ENCODE measurements at regions not wholly inside any gene's neighbourhood (a gene's known extent, or its start where the extent isn't known, plus 50 kb on each side); places are given as distances from the start of the nearest gene placed in this dataset.
"Not testable (repeated sequence)": the region's sequence is repeated elsewhere in the genome, so short reads cannot be mapped to it uniquely, and the experiment has no call there.

DNA sequence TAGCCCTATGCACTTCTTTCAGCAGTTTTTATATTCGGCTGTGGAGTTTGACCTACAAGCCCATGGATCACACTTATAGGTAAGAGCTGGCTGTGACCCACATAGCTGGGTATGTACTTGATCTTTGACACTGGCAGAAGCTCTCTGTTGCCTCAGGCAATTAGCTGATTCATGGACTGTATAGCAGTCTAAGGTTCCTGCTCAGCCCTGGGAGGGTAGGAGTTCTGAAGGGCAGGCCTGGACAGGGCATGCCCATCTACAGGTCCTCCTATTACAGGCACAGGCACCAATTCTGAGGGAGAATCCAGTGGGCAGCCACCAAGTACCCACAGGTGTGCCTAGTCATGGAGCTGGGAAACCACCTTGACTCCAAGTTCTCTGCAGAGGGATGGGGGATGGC, 301.8 kb upstream of the GALNT5 start:
- no peak for DNase-seq

DNA sequence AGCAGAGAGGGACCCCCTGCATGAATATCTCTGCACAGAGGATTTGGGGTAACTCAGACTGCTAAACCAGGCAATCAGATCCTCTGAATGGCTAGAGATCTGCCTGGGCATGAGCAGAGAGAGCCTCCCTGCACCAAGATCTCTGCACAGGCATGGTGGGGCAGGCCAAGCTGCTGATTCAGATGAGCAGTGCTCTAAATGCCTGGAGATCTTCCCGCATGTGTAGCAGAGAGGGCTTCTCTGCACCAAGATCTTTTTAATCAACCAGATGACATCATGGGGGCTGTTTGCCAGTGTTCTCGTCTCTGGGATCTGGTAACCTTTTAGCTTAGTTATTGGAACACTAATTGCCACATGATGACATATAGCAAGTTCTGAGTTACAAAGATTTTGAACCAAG, 301.3 kb upstream of the GALNT5 start:
- DNase-seq, result no peak

DNA sequence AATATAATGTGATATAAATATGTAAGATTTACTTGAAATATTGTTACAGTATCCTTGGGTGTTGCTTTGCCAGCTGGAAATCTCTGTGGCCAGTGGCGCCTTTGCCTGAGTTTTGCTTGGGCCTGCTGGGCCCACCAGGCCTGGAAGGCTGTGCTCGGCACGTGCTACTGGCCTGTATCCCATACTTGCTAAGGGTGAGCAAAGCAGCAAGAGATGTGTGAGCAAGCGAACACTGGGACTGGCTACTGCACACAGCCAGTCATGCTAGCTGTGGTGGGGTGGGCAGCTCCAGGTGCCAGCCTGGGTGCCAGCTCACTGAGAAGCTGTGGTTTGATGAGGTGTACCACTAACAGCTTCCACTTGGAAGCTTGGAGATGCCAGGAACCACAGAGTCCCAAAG, 299.1 kb upstream of the GALNT5 start:
- DNase-seq, result no peak

DNA sequence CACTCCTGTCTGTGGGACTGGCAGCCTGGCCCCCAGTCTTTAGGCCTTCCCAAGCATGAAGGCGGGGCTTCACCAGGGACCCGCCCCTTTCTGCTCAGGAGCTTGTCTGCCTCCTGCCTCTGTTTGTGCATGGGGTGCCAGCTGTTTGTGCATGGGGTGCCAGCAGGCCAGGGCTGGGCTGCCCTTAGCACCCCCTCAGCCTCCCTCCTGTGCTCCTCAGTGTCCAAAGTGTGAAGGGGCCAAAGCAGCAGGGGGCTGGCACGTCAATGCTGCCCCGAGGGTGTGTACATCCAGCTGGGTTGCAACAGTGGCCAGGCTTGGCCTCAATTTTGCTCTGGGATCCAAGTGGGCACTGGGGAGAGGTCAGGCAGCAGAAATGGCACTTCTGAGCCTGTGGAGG, 298.0 kb upstream of the GALNT5 start:
- no peak for DNase-seq

DNA sequence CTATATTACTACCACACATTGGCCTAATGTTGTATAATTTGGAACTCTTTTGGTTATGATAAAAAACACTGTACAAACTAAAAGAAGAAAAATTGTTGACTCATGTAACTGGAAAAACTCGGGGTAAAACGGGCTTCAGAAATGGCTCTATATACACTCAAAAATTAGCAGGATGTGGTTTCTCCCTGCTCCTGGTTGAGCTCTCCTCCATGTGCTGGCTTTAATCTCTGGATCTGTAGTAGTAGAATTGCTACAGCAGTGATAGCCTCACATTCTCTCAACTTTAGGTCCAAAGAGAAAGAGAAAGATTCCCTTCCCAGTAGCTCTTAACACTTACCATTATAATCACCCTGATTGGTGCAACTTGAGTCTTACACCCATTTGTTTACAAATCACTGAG, 274.9 kb upstream of the GALNT5 start:
- no peak for DNase-seq

DNA sequence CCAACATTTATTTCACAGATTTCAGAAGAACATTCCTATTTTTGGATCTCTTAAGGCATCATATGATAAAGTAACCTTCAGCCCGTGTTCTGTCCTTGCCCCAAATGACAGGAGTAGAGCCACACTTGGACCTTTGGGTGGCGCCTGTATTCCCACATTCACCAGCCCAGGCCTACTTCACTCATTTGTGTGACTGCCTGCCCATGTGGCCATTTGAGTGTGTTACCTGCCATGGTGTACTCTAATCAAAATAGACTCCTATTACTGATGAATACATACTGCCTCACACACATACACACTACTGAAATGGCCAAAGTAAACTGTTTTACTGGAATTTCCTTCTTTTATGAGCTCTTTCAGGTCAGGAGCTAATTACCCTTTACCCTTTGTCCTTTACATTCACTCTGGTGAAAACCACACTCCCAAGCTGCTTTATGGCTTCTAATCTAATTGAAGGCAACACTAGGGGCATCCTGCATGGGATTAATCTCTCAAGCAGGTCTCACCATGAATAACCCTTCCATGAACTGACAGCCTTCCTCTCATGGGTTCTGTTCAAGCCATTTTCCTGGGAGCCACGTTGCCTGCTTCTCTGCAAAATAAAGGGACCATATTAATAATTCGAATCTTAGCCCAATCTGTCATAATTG, 271.0 kb upstream of the GALNT5 start:
- DNase-seq, result no peak

DNA sequence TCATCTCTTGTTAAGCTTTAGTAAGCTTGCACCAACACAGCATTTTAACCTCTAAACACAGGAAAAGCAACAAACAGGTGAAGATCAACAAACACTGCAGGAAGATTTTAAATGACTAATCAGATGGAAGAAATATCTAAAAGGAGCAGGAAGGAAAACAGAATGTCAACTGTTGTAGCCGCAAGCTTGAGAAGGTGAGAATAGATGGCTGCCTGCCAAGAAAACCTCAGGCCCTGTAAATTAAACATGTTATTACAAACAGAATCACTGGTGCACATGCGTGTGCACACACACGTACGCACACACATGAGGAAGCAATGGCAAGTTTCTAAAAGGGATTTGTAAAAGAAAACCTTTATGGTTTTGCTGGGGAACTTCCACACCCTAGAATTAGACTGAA, 257.8 kb upstream of the GALNT5 start:
- no peak for DNase-seq

DNA sequence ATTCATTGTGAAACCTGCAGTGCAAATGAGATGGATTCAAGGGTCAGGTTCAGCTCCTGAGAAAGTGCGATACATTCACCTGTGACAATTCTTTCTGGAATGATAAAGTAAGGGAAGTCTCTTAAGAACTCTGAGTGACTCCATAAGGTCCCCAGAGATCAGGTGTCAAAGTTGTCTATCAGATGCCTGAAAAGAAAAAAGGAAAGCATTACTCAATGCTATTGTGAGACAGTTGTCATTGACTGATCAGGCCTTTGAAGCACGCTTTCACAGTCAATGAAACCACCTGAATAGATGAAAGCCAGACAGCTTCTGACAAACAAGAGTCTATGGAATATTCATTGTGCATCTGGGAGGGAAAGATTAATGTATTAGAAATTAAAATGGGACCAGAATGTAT, 252.7 kb upstream of the GALNT5 start:
- DNase-seq, result no peak

DNA sequence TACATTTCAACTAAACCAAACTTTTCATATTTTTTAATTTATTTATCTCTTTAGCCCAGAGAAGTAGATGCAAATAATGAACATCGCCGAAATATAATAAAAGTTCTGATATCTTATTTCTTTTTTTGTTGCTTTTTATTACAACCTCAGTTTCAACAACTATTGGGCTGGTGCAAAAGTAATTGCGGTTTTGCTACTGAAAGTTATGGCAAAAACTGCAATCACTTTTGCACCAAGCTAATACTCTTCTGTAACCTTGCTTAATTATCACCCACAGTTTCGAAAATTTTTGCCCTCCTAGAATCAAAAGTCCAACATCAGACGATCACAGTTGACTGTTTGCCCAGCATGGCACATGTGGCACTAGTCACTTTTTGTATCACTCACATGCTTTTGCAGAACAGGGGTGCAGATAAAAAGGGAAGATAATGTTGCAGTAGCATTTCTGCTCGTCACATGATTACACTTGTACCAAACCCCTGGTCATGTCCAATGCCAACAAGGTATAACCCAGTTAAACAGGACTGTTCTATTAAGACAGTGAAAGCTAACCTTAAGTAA, 242.4 kb upstream of the GALNT5 start:
- no peak for DNase-seq

DNA sequence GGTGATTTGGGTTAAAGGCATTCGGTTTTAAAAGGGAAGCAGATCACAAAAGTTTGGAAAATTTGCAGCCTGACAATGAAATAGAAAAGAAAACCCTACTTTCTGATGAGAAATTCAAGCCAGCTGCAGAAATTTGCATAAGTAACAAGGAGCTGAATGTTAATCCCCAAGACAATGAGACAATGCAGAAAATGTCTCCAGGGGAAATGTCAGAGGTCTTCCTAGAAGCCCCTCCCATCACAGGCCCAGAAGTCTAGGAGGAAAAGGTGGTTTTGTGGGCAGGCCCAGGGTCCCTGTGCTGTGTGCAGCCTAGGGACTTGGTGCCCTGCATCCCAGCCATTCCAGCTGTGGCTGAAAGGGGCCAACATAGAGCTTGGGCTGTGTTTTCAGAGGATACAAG, 234.2 kb upstream of the GALNT5 start:
- DNase-seq, result not testable (repeated sequence)

DNA sequence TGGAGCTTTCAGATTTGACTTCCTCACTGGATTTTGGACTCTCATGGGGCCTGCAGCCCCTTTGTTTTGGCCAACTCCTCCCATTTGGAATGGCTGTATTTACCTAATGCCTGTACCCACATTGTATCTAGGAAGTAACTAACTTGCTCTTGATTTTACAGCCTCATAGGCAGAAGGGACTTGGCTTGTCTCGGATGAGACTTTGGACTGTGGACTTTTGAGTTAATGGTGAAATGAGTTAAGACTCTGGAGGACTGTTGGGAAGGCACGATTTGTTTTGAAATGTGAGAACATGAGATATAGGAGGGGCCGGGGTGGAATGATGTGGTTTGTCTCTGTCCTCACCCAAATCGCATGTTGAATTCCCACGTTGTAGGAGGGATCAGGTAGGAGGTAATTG, 233.4 kb upstream of the GALNT5 start:
- no peak for DNase-seq

DNA sequence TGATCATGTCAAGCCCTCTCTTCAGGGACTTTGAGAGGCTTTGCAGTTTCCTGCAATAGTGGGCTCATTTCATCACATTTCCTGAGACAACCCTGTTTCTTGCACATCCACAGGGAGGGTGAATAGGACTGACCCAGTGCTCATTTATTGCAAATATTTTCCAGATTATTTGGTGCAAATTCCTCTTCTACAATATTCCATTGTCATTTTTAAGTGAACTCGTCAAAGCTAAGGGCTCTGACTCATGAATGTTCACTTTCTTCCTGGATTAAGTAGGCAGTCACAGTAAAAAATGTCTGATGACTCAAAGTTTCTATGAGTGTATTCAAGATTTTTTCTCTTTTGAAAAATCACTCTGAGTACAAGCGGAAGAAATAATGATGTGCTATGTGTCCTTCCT, 225.5 kb upstream of the GALNT5 start:
- DNase-seq, result no peak

DNA sequence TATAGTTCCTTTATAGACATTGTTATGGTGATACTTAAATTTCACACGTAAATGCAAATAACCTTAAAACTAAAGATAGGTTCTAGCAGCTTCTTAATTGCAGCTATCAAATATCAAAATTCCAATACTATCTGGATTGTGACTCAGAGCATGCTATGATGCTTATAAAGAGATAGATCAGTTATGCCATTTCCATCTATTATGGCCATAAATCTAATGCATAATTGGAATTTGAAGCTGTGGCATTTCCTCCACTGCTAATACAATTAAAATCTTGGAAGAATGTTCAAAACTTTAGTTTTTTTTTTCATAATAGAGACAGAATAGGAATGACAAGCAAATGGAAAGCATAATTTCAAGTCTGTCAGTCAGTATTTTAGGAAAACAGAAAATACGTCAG, 220.8 kb upstream of the GALNT5 start:
- DNase-seq, result no peak

DNA sequence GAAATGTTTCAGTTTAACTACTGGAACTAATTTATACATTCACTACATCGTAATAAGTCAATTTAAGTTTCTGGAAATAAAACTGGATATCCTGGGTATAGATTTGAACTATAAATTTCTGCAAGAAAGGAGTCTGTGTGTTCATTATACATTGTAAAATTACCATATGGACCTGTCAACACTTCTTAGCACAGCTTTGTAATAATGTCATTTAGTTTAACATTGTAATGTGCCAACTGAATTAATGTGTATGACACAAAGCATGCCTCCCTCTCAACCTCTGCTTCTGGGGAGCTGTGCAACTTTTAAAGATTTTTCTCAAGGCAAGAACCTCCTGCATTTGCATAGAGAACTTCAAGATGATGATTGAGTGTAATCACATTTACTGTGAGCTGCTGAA, 213.7 kb upstream of the GALNT5 start:
- no peak for DNase-seq

DNA sequence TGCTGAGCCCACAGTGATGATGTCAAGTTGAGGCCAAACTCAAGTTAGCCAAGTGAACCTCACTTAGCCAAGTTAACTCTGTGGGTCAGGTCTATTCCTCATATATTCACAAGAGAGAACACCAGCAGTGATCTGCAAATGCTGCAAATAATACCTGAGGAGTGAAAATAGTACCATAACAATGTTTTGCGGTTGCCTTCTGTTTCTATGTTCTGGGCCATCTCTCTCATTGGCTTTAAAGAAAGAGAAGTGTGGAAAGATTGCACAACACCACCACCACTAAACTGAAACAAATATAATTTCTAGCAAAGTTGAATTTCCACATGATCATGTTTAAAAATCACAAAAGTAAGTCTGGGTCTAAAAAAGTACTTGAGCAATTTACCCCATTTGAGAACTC, 211.1 kb upstream of the GALNT5 start:
- no peak for DNase-seq

DNA sequence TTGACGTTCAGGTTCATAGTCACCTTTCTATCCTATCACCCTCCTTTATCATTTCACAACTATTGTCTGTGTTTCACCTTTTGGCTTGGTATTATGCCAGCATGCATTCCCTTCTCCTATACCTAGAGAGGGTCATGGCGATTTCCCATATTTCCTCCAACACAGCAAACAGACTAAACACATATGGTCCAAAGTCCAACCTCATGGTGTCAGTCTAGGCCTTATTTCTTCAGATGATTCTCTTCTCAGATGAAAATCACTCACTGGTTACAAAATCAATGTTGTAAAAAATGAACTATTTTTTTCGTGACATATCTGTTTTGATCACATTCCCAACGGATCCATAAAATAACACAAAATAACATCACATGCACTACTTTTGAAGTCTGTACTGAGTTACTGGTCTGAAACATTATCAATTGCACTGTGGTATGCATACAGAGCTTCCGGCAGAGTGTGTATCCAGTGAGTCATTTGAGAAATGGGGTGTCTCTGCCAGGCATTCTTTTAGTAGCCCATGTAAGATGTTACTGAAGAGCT, 204.8 kb upstream of the GALNT5 start:
- no peak for DNase-seq

DNA sequence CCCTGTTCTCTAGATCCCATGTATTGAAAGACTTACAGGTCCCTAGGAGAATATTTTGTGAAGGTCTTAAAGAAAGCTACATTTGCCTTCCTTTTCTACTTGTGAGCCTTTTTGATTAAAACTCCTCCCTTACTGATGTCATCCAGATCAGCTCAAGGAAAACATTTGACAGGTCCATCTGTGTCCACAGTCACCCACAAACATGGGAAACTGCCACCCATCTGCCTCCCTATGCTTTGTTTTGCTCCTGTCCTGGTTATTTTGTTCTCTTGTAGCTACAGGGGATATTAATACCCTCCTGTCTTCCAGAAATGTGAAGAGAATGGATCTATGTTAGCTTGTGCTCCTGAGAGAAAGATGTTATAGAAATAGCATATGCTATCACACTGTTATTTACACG, 203.6 kb upstream of the GALNT5 start:
- DNase-seq, result no peak

DNA sequence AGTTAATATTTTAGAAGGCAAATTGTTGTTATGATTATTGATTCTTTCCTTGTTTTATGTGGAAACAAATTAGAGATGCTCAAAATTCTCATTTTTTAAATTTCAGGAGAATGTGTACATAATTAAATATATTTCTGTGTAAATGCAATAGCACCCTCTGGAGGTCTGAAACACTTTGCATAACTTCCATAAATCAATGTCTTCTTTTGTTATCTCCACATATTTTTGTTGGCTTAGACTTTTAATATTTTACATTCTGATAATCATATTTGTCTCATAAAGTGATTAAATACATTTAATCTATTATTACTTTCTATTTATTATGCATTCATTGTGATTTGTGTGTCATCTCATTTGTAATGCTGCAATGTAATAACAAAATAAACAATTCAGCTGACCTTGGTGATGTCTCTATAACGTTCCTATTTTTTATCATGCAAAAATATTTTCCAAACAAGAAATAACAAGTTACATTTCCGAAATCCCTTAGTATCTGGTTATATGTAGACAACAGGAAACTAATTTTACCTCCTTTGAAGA, 201.8 kb upstream of the GALNT5 start:
- peak in 1 of 2 donors; percentile 12 for DNase-seq

DNA sequence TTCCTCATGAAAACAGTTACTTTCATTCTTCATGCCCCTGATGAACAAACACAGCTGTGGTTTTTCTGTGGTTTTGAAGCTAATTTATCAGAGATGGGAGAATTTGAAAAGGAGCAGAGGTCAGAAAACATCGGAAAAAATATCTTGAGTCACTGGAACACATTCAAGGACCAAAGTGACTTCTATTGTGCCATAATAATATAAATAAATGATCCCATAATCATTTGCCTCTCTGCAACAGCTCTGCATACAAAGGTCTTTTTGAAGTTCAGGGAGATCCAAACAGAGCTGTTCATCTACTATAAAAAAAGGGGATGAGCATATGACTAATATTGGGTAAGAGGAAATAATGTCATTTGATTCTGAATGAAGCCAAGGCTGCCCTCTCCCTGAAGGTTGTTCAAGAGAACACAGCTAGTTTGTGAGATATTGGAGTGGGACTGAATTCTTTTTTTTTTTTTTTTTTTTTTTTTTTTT, 201.3 kb upstream of the GALNT5 start:
- peak in 1 of 2 donors; percentile 5 for DNase-seq

DNA sequence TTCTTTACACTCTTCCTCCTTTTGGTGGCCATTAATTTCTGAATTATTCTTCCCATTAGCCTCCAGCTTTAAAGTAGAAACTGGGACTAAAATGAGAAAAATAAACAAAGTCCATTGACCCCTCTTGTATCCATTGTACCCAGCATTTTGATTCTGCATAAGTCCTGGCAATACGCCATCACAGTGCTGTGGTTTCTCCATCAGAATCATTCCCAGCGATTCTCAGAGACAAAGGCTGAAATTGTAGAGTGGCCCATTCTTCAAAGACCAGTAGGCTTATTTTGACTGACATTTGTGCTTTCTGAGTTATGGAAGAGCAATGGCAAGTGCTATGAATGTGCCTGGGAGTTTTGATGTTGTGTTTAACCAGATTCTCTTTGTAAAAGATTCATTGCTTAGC, 199.3 kb upstream of the GALNT5 start:
- DNase-seq, result no peak

DNA sequence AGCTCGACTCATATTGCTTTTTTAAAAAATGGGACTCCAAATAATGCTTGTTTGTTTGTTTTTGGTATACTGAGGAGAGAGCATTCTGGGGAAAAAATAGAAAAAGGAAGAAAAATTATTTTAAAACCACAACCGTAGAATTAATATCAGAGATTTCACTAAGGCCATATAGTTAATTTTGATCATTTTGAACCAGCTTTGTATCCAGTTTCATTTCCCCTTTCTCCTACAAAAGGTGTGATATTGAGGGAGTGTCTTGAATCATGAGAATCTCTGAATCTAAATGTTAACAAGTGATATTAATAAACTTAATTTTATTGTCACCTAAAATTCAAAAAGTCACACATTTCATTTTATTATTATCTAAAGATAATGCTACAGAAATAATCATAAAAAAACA, 198.5 kb upstream of the GALNT5 start:
- no peak for DNase-seq

DNA sequence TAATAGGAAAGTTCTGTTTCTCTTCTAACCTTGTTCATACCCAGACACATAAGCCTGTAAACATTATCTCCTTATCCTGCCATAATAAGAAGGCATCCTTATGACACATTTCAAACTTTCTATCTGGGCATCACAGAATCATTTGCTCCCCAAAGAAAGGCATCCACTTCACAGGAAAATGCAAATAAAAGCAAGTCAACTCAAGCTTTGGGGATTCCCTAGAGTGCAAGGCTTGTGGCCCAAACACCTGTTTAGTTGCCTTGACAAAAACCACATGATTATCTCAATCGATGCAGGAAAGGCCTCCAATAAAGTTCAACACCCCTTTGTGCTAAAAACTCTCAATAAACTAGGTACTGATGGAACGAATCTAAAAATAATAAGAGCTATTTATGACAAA, 195.7 kb upstream of the GALNT5 start:
- no peak for DNase-seq

DNA sequence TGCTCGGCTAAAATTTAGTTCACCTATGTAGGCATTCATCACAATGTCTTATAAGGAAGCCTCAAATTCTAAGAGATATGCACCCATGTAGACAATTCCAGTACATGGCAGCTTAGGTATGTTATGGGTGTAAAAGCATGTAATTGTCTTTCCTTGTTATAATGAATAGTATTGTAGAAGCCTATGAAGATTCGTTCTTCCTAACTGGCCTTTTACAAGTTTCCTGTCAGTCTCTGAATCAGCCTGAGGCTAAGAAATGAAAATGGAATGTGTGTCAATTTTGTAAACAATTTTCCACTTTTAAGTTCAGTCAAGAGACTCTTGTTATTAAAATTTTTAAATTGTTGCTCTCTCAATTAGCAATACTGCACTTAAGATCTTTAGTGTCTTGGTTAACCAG, 189.9 kb upstream of the GALNT5 start:
- no peak for DNase-seq

DNA sequence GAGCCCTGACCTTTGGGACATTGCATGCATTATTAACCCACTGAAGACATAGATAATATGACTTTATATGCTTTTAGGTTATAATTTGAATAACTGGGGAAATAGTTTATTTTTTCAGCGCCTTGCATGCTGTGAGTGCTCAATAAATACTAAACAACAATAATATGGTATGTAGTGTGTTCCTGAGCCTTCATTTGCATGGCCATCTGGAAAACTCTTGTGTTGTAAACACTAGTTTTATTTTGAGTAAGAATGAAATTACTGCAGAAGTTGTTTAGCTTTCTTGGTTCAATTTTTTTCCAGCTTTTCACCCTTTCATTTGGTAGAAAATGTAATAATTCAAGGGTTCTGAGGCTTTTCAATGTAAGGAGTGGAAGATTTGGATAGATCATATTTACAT, 189.3 kb upstream of the GALNT5 start:
- DNase-seq, result no peak

DNA sequence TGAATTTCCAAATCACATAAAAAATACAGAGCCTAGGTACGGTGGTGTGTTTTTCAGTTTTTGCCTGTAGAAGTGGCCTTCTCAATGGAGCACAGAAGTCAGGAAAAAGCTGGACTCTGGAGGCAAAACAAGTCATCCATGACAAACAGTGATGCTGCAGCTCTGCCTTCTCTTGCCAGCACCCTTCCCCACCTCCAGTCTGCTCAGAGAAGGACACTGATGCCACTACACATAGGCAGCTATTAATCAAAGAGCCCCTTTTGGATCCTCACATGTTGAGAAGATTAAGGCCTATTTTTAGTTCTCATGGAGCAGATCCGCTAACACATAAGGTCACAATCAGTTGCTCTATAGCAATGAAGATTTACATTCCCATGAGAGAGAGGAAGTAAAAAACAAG, 181.6 kb upstream of the GALNT5 start:
- DNase-seq, result no peak
